ENCODE measurements at regions not wholly inside any gene's neighbourhood (a gene's known extent, or its start where the extent isn't known, plus 50 kb on each side); places are given as distances from the start of the nearest gene placed in this dataset.

DNA sequence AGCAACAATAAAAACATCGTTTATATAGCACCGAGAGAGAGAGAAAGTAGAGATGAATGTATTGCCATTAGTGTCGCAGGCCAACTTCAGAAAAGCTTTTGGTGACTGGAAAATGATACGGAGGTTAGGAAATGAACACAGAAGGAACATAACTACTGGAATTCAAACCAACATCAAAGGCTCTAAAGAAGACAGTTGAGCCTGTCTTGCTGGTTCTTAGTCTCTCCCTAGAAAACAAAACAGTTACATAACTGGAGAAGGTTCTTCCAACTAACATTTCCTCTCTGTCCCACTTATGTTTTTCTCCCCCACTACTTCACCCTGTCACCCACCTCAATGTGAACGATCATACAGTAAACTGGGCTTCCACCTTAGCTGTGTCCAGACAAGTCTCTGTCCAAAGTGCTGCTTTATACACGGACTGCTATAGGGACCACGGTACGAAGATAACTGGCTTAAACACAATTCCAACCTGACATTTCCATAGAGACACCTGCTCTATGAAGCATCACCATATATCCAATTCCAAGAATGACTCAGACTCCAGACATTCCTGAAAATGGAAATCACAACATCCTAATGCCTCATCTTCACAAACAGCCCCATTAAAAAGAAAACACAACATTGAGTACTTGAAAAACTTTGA is 85.2 kb upstream of the ARHGAP32 start:
- H3K4me3 ChIP-seq = no peak overlapping the region
- TF ChIP-seq POLR2AphosphoS5 (IDR thresholded peaks at IDR 0.05) = no peak
- no peak for TF ChIP-seq CTCF (IDR thresholded peaks at IDR 0.05)
- no peak for TF ChIP-seq POLR2A (IDR thresholded peaks at IDR 0.05)
- WGBS = 57% methylated on average over 8 of the region's 8 CpGs
- no peaks in the 10 kb centered on the region for H3K27me3 ChIP-seq (replicated peaks; ENCODE audit: insufficient read depth)
- H3K27ac ChIP-seq = no peak overlapping the region
- no peak for DNase-seq (ENCODE audit: low spot score)
- intact Hi-C loops (cut with DNase I) = no loop called here
- H3K4me1 ChIP-seq (replicated peaks) = no peaks in the 10 kb centered on the region
- H3K9me3 ChIP-seq = no peaks in the 10 kb centered on the region
- no peaks in the 10 kb centered on the region for H3K36me3 ChIP-seq

DNA sequence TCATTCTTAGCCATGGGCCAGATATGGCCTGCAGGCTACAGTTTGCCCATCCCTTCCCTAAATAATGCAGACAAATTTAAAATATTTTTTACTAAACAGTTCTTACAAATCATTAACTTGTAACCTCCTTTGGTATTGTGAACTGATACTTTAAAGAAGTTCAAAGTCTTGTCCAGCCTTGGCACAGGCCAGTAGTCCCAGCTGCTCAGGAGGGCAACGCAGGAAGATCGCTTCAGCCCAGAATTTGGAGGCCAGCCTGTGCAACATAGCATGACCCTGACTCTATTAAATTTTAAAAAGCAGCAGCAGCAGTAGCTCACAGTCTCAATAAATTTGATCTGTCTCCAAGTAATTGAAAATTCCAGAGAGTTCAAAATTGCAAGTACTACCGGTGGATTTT is 83.7 kb upstream of the ARHGAP32 start:
- WGBS = 65% methylated on average over 3 of the region's 3 CpGs
- Histone ChIP-seq H3K9me3 (no peaks in the 10 kb centered on the region), H3K27ac (no peak overlapping the region), H3K36me3 (no peaks in the 10 kb centered on the region), H3K27me3 (replicated peaks; ENCODE audit: insufficient read depth) (no peaks in the 10 kb centered on the region), H3K4me1 (replicated peaks) (no peaks in the 10 kb centered on the region), H3K4me3 (no peak overlapping the region)
- TF ChIP-seq POLR2A (IDR thresholded peaks at IDR 0.05) (no peak), CTCF (IDR thresholded peaks at IDR 0.05) (no peak), POLR2AphosphoS5 (IDR thresholded peaks at IDR 0.05) (no peak)
- no peak for DNase-seq (ENCODE audit: low spot score)
- intact Hi-C loops (cut with DNase I) = no loop called here

DNA sequence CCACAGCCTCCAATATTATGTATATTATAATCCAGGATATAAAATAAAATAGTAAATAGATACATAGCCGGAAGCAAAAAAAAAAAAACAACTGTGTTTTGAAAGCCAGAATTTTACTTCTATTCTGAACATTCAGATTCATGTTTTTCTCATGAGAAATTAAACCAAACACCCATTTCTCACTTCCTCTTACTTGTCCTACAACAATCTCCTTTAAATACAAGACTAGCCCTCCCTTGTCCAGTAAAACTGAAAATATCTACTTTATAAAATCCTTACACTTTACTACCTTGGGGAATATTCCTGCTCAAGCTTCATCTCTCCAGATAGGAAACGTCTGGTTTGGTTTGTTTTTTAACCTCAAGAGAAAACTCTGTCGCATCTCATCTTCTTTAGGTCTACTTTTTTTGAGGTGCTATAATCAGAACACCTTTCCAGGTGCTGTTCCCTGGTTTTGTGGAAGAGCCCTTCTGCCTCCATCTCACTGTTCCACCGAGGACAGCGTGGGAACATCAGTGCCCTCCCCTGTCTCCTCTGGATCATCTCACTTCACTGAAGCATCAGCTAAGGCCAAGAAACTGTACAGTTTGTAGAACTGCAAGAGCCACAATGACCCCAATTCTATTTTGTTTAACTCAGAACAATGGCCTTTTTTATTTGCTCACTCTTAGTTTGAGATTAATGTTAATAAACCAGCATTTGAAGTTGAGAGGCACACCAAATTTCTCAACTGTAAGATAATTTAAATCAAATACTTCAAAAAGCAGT is 82.0 kb upstream of the ARHGAP32 start:
- no peak overlapping the region for H3K27ac ChIP-seq
- H3K9me3 ChIP-seq = no peaks in the 10 kb centered on the region
- no peak for DNase-seq (ENCODE audit: low spot score)
- intact Hi-C loops (cut with DNase I) = no loop called here
- no peaks in the 10 kb centered on the region for H3K36me3 ChIP-seq
- 81% methylated on average over 5 of the region's 5 CpGs for WGBS
- no peak overlapping the region for H3K4me3 ChIP-seq
- TF ChIP-seq POLR2AphosphoS5 (IDR thresholded peaks at IDR 0.05) (no peak), POLR2A (IDR thresholded peaks at IDR 0.05) (no peak), CTCF (IDR thresholded peaks at IDR 0.05) (no peak)
- H3K27me3 ChIP-seq (replicated peaks; ENCODE audit: insufficient read depth) = no peaks in the 10 kb centered on the region
- no peaks in the 10 kb centered on the region for H3K4me1 ChIP-seq (replicated peaks)

DNA sequence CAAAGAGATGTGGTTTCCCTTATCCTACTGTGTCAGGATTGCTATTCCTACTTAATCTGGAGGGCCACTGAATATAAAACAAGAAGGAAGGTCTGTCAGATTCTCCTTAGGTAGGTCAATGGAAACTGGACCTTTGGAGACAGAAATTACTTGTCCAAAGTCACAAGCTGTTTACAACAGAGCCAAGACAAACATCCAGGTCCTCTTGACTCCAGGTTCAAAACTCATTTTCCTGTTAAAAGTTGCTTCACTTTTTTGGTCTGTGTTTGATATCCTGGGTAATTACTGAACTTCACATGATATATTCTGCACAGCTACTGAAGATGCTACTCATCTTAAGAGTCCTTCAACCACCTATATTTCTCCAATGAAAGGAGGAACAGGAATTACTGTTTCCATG is 81.2 kb upstream of the ARHGAP32 start:
- H3K9me3 ChIP-seq = no peaks in the 10 kb centered on the region
- no peaks in the 10 kb centered on the region for H3K4me1 ChIP-seq (replicated peaks)
- H3K36me3 ChIP-seq = no peaks in the 10 kb centered on the region
- TF ChIP-seq CTCF (IDR thresholded peaks at IDR 0.05) (no peak), POLR2A (IDR thresholded peaks at IDR 0.05) (no peak), POLR2AphosphoS5 (IDR thresholded peaks at IDR 0.05) (no peak)
- no peaks in the 10 kb centered on the region for H3K27me3 ChIP-seq (replicated peaks; ENCODE audit: insufficient read depth)
- intact Hi-C loops (cut with DNase I) = no loop called here
- no peak overlapping the region for H3K27ac ChIP-seq
- H3K4me3 ChIP-seq = no peak overlapping the region
- no peak for DNase-seq (ENCODE audit: low spot score)

- H3K36me3 ChIP-seq = no peaks in the 10 kb centered on the region
- no peaks in the 10 kb centered on the region for H3K9me3 ChIP-seq
- intact Hi-C loops (cut with DNase I) = no loop called here
- TF ChIP-seq CTCF (IDR thresholded peaks at IDR 0.05) = no peak
- no peak for TF ChIP-seq POLR2A (IDR thresholded peaks at IDR 0.05)
- TF ChIP-seq POLR2AphosphoS5 (IDR thresholded peaks at IDR 0.05) = no peak
- WGBS = 90% methylated on average over 9 of the region's 9 CpGs
- H3K27me3 ChIP-seq (replicated peaks; ENCODE audit: insufficient read depth) = no peaks in the 10 kb centered on the region
- H3K4me1 ChIP-seq (replicated peaks) = no peaks in the 10 kb centered on the region
- no peak overlapping the region for H3K4me3 ChIP-seq
- no peak for DNase-seq (ENCODE audit: low spot score)
- H3K27ac ChIP-seq = no peak overlapping the region
These were observed 78.9 kb upstream of the ARHGAP32 start for GRCh38 chr11:129271030-129271429.

All from prostate gland (tissue), 2 donors.